ENCODE measurements at regions not wholly inside any gene's neighbourhood (a gene's known extent, or its start where the extent isn't known, plus 50 kb on each side); places are given as distances from the start of the nearest gene placed in this dataset.

GRCh38 chr6:165848086-165848426, 185.0 kb upstream of the PDE10A start:
- TF ChIP-seq CTCF (IDR thresholded peaks at IDR 0.05; ENCODE audit: low read depth, low read length, missing control alignments) = no peak
- H3K4me3 ChIP-seq (ENCODE audit: low read depth, low read length) = no peak overlapping the region
- no peak for DNase-seq (ENCODE audit: low read depth)
- in situ Hi-C loops (cut with HindIII; ENCODE audit: low sequenced_read_pairs) = no loop called here

- in situ Hi-C loops (cut with HindIII; ENCODE audit: low sequenced_read_pairs) = no loop called here
- DNase-seq (ENCODE audit: low read depth) = peak; percentile 40
- TF ChIP-seq CTCF (IDR thresholded peaks at IDR 0.05; ENCODE audit: low read depth, low read length, missing control alignments) = no peak
- no peak overlapping the region for H3K4me3 ChIP-seq (ENCODE audit: low read depth, low read length)
These were observed 184.5 kb upstream of the PDE10A start for GRCh38 chr6:165847407-165848085.

- H3K4me3 ChIP-seq (ENCODE audit: low read depth, low read length) = no peak overlapping the region
- in situ Hi-C loops (cut with HindIII; ENCODE audit: low sequenced_read_pairs) = no loop called here
- no peak for TF ChIP-seq CTCF (IDR thresholded peaks at IDR 0.05; ENCODE audit: low read depth, low read length, missing control alignments)
- DNase-seq (ENCODE audit: low read depth) = no peak
These were observed 183.3 kb upstream of the PDE10A start for GRCh38 chr6:165846123-165846966.

GRCh38 chr6:165845493-165845892, 182.5 kb upstream of the PDE10A start:
- H3K4me3 ChIP-seq (ENCODE audit: low read depth, low read length) = no peak overlapping the region
- in situ Hi-C loops (cut with HindIII; ENCODE audit: low sequenced_read_pairs) = no loop called here
- TF ChIP-seq CTCF (IDR thresholded peaks at IDR 0.05; ENCODE audit: low read depth, low read length, missing control alignments) = no peak
- no peak for DNase-seq (ENCODE audit: low read depth)

- in situ Hi-C loops (cut with HindIII; ENCODE audit: low sequenced_read_pairs) = no loop called here
- no peak for DNase-seq (ENCODE audit: low read depth)
- no peak overlapping the region for H3K4me3 ChIP-seq (ENCODE audit: low read depth, low read length)
- no peak for TF ChIP-seq CTCF (IDR thresholded peaks at IDR 0.05; ENCODE audit: low read depth, low read length, missing control alignments)
These were observed 181.8 kb upstream of the PDE10A start for GRCh38 chr6:165844801-165845364.

GRCh38 chr6:165844232-165844631, 181.2 kb upstream of the PDE10A start:
- in situ Hi-C loops (cut with HindIII; ENCODE audit: low sequenced_read_pairs) = no loop called here
- no peak for TF ChIP-seq CTCF (IDR thresholded peaks at IDR 0.05; ENCODE audit: low read depth, low read length, missing control alignments)
- no peak overlapping the region for H3K4me3 ChIP-seq (ENCODE audit: low read depth, low read length)
- no peak for DNase-seq (ENCODE audit: low read depth)
